Right kidney (tissue), 1 donor: ENCODE measurements at regions not wholly inside any gene's neighbourhood (a gene's known extent, or its start where the extent isn't known, plus 50 kb on each side); places are given as distances from the start of the nearest gene placed in this dataset.
"Not testable (repeated sequence)": the region's sequence is repeated elsewhere in the genome, so short reads cannot be mapped to it uniquely, and the experiment has no call there.

ENCODE experiments used
- DNase-seq: peaks from one replicate; pipeline ENCODE4 v3.0.0-alpha.2; 2016

DNA sequence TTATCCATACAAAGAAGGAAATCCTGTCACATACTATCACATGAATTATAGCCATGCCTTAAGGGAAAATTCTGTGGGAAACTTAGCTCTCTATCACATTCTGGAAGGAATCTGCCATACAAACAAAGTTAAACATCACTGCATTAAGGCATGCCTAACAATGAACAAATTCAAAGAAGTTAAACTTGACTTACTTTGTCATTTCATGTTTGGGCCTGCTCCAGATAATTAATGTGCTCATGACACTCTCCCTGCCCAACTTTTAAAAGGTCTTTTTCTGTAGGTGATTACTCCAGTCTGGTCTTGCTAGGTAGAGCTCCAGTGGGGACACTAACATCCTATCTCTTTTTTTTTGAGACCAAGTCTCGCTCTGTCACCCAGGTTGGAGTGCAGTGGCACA, 230.5 kb downstream of the AEBP2 start:
- no peak for DNase-seq

DNA sequence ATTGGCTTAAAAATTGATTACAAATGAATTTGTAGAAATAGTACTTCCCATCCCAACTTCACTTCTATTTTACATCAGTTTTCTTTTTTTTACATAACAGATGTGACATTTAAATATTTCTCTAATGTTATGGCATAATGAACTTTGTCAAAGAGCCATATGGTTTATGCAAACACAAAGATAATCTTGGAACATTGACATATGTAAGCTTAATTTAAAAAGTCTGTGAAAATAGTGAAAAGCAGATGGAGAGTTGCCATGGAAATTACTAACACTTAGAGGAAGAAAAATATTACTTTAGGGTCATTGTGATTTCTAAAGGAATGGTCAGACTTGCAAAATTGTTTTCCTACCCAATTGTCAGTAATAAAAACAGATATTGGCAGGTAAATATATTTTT, 232.4 kb downstream of the AEBP2 start:
- DNase-seq = no peak

DNA sequence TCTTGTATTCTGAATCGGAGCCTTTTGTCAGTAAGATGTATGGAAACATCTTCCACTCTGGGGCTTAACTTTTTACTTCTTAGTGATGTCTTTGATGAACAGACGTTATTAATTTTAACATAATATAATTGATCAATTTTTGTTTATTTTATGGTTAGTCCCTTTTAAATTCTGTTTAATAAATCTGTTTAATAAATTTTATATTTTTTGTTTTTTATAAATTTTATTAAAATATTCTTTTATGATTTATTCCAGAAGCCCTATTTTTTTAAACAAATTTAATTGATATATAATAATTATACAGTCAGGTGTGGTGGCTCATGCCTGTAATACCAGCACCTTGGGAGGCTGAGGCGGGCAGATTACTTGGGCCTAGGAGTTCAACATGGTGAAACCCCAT, 235.1 kb downstream of the AEBP2 start:
- no peak for DNase-seq

DNA sequence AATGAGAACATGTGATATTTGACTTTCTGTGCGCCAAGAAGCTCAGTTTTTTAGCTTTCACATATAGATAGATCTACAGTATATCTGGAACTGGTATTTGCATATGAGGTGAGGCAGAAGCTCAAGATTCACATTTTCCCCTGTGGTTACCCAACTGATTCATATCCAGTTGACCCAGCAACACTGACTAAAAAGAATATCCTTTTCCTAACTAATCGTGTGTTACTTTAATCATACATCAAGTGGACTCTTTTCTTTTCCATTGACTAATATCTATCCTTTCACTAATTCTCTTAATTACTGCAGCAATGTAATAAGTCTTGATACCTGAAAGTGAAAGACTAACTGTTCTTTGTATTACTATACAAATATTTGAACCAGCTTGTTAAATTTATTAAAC, 236.1 kb downstream of the AEBP2 start:
- DNase-seq = no peak

DNA sequence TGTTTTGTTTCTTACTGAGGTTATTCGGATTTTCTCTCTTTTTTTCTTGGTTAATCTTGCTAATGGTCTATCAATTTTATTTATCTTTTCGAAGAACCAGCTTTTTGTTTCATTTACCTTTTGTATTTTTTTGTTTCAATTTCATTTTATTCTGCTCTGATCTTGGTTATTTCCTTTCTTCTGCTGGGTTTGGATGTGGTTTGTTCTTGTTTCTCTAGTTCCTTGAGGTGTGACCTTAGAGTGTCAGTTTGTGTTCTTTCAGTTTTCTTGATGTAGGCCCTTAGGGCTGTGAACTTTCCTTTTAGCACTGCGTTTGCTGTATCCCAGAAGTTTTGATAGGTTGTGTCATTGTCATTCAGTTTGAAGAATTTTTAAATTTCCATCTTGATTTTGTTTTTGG, 239.2 kb downstream of the AEBP2 start:
- not testable (repeated sequence) for DNase-seq

DNA sequence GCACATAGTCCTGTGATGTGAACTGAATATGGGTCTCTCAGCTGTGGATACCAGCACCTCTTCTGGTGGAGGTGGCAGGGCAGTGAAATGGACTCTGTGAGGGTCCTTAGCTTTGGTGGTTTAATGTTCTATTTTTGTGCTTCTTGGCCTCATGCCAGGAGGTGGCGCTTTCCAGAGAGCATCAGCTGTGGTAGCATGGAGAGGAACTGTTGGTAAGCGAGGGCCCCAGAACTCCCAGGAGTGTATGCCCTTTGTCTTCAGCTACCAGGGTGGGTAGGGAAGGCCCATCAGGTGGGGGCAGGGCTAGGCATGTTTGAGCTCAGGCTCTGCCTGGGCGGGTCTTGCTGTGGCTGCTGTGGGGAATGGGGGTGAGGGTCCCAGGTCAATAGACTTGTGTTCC, 241.7 kb downstream of the AEBP2 start:
- no peak for DNase-seq

DNA sequence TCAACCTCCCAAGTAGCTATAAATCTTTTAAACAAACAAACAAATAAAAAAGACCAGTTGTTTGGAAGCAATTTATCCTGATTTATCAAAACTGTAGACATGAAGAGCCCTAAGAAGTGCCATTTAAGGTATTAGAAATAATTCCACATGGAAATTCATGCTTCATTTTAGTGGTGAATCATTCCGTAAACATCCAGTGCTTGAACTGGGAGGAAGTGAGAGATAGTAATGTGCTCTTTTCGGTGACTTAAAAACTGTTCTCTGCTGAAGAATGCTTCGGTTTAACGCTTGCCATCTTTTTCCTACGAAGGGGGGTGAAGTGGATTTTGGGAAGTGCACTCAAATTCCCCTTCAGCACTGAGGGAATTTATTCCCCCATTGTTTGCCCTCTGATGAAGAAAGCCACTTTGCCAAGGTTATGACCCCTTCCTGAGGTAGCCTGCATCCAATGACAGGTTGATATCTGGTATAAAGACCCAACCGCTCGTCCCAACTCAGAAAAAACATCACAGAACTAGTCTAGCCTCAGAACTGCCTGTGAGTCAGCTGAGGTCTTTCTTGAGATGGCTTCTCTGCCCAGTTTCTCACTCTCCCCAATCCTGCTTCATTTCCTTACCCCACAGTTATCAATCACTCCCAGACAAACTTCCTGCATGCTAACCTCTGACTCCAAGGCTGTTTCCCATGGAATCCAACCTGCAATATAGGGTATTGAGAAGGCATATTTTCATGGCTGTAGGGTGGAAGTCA, 244.1 kb downstream of the AEBP2 start:
- DNase-seq = no peak

DNA sequence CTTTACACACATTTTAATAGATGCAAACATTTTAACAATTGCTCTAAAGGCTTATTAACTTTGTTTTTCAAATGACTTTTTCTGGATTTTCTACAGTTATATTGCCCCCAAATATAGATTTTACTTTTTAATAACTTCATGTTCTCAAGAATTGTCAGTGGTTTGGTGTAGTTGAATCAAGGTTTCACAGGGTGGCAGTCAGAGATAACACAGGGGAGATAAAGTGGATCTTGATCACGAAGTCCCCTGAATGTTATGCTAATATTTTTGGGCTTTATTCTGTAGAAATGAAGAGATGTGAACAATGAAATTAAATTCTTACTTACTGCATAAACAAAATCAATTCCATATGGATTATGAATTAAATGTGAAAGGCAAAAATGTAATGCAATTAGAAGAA, 248.1 kb downstream of the AEBP2 start:
- DNase-seq = no peak

DNA sequence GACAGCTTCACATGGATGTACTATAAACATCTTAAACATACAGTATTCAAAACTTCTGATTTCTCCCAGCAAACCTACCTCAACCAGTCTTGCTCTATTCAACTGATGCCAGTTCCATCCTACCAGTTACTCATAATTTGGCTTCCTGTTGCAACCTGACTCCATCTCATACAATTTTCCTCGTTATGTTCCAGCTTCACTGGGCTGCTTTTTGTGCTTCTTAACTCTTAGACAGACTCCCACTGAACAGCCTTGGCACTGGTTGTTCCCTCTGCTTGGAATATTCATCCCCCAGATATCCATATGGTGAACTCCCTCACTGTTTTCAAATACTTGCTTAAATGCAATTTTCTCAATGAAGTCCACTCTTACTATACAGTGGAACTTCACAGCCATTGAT, 249.2 kb downstream of the AEBP2 start:
- DNase-seq = no peak

DNA sequence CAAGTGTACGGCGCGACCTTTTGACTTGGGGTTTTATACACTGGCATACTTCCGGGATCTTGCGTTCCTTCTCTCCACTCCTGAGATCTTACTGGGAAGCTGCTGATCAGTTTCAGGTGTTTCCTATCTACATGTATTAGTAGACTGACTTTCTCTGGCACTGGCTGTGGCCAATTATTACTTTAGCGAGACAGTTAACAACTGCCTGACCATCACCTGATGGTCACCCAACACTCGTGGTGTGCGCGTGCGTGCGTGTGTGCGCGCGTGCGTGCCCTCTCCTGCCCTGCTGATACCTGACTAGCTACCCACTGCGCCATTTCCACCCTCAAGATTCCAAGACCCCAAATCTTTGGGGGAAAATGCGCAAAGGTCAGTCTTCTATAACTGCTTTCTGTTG, 249.9 kb downstream of the AEBP2 start:
- DNase-seq = no peak

DNA sequence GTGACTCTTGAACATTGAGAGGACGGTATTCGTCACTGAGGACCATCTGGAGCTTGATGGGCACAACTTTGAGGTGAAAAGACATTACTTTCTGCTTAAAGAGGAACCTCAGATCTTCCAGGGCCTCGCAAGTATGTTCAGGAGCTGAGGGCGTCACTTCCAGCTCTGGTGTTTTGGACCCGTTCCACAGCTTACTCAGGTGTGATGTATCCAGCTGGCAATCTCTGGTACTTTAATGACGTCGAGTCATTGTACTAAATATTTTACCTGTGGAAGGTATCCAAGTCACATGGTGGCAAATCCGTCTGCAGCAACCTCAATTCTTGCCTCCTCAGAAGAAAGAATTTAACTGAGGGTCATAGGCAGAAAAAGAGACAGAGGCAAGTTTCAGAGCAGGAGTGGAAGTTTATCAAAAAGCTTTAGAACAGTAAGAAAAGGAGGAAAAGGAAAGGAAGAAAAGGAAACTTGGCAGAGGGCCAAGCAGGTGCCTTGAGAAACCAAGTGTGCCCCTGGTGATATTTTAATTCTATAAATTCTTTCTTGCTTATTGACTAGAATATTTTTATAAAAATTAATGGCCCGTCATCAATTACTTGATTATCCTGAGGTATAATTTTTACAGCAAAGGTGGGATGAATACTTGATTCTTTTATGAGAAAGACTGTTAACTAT, 250.6 kb downstream of the AEBP2 start:
- DNase-seq = no peak

DNA sequence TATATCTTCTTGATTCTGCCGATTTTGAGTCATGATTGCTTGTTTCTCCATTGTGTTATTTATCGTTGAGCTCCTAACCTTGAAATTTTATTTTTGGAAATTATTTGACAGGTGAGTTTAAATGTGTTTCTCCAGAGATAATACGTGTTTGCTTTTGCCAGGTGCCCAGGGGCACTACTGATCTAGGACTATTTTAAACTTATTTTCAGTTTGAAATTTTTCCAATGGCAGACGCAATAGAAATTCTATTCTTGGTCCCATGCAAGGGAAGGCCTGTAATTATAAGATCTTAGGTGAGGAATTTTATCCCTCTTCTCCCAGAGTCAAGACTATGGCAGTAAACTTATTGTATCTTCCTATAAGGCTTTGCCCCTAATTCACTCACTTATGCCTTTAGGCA, 252.8 kb downstream of the AEBP2 start:
- no peak for DNase-seq

DNA sequence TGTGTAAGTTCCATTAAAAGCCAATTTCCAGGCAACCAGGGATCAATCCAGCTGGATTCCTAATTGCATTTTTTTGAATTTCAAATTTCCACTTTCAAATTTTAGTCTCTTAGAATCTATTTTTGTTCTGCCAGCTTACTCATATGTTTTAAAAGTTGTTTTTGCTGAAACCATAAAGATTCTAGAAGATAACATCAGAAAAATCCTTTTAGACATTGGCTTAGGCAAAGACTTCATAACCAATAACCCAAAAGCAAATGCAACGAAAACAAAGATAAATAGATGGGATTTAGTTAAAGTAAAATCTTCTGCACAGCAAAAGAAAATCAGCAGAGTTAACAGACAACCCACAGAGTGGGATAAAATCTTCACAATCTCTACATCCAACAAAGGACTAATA, 253.3 kb downstream of the AEBP2 start:
- no peak for DNase-seq

DNA sequence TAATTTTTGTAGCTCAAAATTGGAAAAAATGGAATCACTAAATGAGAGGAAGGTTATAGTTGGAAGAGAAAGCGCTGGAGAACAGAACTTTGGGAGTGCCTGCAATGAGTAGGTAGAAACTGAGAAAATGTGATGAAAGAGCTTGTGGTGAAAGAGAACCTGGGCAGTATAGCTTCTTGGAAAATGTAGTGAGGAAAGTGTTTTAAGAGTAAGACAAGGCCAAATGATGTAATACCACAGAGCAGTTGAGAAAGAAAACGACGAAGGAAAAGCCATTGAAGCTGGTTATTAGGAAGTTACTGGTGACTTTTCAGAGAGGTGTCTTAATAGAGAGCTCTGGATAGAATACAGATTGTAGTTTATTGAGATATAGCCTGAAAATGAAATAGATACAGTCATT, 255.3 kb downstream of the AEBP2 start:
- DNase-seq = no peak

DNA sequence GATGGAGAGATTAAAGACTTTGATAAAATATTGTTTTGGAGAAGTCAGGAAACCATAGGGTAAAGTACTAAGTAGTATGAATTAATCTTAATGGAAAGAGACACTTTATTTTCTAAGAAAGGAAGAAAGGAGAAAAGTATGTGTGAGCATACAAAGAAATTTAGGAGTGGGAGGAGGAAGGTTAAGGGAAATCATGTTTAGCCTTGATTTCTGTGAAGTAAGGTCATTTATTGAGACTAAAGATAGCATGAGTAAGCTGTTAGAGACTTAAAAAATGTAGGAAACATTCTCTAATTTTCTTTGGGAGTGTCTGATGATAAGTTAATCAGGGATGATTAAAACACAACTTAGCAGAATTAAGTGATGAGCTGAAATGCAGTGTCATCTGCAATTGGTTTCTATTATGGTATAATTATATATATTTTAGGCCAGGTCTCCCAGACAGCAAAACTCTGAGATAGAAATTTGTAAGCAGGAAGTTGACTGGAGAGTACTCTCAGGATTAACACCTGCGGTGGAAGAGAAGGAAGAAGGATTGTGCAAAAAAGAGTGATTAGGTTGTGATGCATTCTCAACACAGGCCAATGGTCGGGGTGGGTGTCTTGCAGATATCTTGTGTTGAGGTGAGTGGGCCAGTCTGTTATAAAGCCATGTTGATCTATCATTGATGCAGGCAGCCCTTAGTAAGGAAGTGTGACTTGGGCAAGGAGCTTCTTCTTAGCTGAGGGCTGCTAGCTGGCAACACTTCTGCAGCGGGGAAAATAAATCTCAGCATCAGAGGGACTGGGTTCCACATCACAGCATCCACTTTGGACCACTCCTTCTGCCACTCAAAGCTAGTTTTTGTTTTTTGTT, 256.2 kb downstream of the AEBP2 start:
- no peak for DNase-seq

DNA sequence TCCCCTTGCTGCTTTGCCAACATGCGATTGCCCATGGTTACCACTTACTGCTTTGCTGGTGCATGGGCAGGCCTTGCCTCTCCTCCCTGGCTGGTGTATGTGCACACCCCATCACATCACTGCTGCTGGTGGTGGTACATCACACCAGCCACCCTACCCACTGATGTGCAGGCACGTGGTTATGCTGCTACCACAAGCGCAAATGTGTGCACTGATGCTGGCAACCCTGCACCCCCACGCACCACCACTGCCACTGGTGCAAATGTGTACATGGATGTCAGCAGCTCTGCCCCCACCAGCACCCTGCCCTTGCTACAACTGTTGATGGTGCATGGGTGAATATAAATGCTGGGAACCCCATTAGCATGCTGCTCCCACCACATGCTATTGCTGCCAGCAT, 261.7 kb downstream of the AEBP2 start:
- DNase-seq = no peak

DNA sequence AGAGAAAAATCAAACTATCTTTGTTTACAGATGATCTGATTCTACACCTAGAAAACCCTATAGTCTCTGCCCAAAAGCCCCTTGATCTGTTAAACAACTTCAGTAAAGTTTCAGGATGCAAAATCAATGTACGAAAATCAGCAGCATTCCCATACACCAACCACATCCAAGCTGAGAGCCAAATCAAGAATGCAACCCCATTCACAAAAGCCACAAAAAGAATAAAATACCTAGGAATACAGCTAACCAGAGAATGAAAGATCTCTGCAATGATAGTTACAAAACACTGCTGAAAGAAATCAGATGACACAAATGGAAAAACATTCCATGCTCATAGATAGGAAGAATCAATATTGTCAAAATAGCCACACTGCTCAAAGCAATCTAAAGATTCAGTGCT, 265.7 kb downstream of the AEBP2 start:
- DNase-seq = no peak

DNA sequence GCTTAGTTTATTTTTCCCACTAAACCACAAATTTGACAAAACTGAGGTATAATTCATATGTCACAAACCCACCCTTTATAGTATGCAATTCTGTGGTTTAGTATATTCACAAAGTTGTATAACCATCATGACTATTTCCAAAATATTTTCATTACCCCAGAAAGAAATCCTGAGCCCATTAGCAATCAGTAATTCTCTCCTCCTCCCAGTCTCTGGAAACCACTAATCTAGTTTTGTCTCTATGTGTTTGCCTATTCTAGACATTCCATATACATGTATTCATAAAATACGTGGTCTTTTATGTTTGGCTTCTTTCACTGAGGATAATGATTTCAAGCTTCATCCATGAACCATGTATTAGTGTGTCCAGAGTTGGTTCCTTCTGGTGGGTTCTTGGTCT, 267.6 kb downstream of the AEBP2 start:
- DNase-seq = no peak

DNA sequence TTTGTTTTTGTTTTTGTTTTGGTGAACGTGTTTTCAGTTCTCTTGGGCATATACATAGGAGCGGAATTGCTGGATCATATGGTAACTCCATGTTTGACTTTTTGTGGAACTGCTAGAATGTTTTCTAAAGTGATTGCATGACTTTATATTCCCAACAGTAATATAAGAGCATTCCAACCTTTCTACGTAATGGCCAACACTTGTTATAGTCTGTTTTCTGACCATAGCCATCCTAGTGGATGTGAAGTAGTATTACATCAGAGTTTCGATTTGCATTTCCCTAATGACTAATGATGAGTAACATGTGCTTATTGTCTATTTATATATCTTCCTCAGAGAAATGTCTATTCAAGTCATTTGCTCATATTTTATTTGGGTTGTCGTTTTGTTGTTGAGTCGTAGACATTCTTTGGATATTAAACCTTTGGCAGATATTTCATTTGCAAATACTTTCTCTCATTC, 268.7 kb downstream of the AEBP2 start:
- no peak for DNase-seq

DNA sequence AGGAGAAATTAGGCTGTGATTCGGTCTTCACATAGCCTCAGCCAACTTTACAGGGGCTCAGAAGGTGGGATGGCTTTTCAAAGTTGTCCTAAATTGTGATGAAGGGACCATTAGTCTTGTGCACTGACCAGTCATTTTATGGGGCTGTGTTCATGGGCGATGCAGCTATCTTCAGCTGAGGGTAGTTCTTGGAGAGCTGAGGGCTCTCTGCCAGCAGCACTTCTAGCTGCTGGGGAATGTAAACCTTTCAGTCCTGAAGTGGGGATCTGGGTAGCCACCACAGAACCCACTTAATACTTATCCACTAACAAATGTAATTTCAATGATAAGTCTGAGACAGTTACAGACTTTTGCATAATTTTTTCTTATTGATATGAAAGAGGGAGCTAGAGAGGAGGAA, 270.6 kb downstream of the AEBP2 start:
- DNase-seq = no peak

DNA sequence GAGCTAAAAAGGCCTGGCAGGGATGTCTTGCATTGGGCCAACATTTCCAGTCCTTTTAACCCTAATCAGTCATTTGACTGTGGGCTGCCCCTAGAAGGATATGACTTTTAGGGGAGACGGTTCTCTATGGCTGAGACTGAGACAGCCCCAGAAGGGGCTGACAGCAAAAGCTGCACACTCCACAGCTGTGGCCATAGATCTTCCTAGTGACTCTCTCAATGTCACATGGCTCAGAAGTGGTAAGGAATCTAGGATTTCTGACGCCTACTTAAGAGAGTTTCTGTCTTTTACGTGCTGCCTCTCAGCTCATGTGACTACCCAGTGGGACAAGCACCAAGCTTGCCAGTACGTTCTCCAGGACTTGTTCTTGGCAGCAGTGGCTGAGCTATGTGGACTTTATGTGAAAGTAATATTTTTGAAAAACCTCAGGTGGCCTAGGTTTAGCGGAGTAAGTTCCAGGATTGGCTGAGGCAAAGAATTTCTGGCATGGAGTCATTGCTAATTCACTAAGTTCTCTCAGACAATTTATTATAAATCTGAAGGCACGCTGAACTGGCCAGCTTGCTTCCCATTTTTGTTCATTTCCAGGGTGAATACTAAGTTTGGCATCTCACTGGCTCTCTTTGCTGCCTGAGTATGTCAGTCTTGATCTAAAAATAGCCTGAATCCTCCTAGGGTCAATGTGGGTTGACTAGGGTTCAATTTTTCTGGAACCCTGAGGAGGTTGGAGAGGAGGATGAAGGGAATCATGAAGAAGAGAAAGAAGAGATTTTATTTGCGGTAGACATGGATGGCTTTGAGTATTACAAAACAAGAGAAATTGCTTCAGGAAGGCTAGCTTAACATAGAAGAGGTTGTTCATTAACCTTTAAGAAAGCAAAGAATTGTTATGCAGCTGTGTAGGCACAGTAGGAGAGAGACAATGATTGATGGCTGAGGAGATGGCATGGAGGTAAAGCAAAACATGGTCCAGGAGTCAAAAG, 271.8 kb downstream of the AEBP2 start:
- peak; percentile 20 for DNase-seq

DNA sequence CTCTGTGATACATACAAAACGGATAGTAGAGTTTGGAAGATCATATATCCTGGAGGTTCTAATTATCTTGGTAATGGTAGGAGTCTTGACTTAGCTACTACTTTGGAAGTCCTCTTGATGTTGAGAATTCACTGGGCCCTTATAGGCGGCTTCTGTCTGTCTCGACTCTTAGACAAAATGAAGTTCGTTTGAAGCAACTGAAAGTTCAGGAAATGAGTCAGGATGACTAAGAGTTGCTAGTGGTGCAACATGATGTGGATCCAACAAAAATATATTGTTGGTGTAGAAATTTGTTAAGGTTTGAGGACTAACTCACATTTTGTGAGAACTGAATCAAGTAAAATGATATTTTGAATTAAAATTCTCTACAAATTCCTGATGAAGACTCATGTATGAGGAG, 272.7 kb downstream of the AEBP2 start:
- no peak for DNase-seq
